HT1080 (cell line): ENCODE measurements at regions not wholly inside any gene's neighbourhood (a gene's known extent, or its start where the extent isn't known, plus 50 kb on each side); places are given as distances from the start of the nearest gene placed in this dataset.

Experiments used
- DNase-seq: peaks from one replicate; pipeline ENCODE4 v3.0.0-alpha.2; 2015; ENCODE audit warnings: low read depth

DNA sequence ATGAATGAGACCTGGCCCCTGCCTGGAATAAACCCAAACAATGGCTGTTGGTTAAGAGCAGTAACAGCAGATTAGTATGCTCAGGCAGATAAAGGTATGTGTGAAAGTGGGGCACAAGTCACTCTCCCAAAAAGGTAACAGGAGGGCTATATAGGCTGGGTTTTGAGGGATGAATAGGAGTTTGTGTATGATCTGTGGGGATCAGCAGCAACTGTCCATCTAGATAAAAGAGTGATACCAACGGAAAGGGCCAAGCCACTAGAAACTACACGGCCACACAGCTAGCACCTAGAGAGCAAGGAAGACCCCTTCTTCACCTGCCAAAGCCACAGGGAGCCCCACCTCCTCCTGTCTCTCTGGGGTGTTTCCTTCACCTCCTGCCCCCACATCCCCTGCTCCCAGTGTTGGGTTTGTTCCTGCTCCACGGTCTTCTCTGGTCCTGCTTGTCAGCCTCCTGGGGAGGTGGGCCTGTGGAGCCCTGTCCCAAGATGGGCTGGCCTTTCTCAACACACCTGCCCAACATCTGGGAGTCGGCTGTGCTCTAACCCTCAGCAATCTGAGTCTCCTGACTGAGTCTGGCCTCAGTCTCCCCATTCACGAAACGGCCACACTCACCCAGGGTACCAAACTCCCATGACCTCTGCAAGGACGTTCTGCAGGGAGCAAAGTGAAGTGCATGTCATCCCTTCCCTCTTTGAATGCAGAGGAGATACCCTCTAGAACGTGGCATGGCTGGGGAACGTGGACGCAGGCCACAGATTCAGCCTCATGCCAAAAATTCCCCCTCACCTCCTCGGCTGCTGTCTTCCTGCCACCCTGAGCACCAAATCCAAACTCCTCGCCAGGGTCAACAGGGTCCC is 108.2 kb downstream of the NCOR2 start:
- no peak for DNase-seq

DNA sequence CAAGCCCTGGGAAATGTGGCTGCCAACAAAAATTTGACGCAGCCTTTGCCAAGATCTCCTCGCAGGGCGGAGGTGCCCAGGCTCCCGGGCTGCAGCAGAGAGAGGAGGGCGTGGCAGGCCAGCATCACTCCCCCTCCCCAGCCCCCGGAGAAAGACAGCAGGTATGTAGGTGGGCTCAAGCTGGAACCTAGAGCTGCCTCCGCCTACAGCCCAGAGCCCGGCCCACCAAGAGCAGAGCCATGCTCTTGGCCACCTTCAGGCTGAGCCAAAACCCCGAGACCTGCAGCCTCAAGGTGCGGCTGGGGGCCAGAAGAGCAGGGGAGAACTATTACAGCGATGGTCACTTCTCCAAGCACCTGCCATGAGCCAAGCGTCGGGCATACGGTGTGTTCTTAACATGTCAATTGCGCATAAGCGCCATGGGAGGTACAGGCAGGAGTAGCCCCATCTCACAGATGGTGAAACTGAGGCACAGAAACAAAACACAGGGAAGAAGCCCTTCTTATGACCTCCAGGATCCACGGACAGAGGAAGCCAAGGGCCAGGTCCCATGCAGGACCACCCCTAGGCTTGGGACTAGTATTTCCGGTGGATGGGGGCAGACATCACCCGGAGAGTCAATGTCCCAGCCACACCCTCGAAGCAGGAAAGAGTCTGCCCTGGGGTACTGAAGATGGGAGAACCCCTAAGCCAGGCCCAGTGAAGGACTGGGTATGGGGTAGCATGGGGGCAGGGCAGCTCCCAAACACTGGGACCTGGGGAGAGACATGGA is 109.0 kb downstream of the NCOR2 start:
- DNase-seq = no peak

DNA sequence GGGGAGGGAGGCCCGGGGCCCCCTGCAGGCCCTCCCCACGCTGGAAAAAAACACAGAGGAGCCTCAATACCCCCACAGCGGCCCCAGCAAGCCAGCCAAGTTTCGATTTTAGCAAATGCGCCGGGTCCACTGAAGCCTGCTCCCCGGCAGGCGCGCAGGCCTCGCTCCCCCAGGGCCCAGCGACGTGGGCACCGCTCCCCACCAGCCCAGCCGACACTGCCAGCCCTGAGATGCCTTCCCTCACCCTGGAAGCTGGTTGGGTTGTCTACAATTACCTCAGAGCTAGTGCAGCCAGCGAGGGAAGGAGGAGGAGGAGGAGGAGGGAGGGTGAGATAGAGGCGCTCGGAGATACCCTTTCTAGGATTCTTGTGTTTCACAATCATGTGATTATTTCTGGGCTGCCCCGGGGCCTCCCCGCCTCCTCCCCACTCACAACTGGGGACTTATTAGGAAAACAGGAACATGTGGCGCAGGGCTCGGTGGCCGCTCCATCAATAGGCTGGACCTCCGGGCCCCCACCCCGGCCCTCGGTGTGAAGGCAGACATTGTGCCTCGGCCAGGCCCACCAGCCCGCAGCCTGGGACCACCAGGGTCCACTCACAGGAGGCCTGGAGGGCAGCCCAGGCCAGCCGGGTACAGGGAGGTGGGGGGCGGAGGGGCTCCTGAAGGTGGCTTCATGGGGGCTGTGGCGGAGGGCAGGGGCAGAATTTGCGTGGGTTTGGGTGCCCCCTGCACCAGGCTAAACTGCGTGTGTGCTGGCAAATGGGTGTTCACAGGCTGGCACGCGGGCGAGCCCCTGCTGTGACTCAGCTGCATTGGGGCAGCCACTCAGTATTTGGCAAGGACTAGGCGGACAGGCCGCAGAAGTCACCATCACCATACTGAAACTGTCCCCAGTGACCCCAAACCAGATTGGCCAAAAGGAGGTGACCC is 109.9 kb downstream of the NCOR2 start:
- DNase-seq = no peak

DNA sequence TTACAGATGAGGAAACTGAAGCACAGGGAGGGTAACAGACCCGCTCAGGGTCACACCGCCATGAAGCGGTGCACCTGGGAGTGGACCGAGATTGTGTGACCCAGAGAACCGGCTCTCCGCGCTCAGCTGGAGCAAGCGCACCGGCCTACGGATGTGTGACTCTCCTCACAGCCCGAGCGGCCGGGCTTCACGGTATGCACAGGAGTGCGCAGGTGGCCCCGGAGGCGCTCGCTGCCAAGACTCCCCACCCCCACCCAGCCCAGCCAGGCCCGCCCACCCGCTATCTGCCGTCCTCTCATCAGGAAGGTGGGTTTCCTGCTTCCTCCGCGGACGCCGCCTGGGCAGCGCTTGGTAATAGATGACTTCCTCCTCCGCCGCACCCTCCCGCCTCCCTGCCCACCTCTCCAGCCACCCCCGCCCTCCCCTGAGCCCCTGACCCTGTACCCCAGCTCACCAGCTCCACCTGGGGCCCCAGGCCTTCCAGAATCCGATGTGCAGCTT is 110.7 kb downstream of the NCOR2 start:
- DNase-seq = no peak

DNA sequence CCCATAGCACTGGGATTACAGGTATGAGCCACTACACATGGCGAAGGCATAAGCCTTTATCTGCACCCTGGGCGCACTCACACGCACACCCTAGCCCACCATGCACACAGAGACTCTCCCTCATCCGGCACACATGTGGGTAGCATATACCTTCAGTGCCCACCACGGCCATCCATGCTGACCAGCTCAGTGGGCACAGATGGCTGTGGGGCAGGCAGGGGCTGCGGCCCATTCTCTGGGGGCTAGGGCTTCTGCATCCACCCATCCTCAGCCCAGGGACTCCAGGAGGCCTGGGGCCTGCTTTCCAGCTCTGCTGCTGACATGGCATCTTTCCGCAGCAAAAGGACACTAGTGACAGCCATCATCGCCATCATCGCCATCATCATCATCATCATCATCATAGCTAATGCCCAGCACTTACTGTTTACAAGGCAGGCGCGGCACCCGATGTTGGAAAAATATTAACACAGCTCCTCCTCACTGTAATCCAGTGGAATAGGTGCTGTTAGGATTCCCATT is 111.2 kb downstream of the NCOR2 start:
- DNase-seq = no peak

DNA sequence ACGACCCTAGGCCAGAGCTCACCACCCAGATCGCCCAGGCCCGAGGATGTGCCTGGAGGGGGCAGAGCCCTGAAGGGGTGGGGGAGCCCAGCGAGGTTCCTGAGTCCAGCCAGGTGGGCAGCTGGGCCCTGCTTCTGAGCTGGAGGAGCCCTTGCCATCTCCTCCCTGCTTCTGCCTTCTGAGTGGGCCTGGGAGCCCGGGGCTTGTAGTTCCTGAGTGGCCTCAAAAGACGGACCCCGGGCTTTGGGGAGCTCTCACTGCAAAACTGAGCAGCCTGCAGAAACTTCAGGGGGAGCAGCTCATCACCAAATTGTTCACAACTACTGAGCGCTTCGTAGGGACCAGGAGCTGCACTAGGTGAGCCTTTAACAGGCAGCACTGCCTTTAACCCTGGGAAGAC is 112.1 kb downstream of the NCOR2 start:
- DNase-seq = no peak

DNA sequence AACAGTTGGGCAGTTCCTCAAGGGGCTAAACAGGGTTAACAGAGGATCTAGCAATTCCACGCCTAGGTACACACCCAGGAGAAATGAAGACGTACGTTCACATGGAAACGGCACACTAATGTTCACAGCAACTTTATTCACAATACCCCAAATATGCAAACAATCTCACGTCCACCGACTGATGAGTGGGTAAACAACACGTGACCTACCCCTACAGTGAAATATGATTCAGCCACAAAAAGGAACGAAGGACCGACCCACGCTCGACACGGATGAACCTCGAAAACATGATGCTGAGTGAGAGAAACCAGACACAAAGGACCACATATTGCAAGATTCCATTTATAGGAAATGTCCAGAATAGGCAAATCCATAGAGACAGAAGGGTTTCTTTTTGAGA is 112.7 kb downstream of the NCOR2 start:
- DNase-seq = no peak

DNA sequence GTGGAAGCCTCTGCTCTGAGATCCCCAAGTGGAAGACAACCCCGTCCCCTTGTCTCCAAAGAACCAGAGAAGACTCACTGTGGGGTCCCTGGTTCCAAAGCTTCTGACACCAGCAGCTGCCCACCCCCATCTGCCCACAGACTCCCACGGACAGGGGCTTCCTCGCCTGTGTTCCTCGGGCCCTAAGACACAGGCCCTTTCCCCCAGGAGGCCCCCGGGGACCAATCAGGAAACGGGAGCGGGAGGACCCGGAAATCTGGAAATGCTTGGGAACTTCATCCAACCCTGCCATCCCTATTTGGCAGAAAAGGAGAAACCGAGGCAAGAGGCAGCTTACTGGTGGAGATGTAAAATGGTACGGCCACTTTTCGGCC is 113.1 kb downstream of the NCOR2 start:
- DNase-seq = no peak

DNA sequence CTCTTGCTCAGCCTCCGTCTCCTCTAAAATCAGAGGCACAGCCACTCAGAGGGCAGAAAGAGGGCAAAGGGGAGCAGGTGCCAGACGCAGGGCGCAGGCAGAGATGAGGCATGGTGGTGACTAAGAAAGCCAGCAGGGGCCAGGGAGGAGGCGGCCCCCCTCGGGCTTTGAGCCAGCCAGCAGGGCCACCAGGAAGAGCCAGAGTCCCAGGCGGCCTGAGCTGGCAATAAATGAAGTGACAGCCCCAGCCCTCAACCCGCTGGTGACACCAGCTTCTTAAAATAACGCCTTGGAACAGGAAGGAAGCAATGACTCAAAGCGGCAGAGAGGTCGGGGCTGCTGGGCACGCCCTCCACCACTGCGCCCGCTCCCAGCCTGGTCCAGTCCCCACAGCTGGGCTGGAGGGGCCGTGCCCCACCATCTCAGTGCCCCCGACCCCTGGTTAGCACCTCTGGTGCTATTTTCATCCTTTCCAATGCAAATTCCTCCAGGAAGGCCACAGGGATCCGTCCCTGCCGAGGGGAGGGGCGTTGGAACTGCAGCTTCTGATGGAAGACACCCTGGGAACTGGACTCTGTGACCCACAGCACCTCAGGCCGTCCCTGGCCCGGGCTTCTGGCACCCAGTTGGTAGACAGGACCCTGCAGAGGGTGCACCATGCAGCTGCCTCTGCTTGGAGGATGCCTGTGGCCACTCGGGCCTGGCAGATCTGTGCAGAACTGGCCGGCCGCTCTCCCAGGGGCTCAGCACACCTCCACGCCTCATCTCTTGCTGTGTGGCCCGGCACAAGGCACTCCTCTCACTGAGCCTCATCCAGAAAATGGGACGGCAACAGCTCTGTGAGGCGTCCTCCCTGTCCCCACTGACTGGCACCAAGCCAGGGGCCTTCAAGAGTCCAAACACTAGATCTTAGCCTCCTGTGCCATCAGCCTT is 113.7 kb downstream of the NCOR2 start:
- DNase-seq = peak; percentile 96

DNA sequence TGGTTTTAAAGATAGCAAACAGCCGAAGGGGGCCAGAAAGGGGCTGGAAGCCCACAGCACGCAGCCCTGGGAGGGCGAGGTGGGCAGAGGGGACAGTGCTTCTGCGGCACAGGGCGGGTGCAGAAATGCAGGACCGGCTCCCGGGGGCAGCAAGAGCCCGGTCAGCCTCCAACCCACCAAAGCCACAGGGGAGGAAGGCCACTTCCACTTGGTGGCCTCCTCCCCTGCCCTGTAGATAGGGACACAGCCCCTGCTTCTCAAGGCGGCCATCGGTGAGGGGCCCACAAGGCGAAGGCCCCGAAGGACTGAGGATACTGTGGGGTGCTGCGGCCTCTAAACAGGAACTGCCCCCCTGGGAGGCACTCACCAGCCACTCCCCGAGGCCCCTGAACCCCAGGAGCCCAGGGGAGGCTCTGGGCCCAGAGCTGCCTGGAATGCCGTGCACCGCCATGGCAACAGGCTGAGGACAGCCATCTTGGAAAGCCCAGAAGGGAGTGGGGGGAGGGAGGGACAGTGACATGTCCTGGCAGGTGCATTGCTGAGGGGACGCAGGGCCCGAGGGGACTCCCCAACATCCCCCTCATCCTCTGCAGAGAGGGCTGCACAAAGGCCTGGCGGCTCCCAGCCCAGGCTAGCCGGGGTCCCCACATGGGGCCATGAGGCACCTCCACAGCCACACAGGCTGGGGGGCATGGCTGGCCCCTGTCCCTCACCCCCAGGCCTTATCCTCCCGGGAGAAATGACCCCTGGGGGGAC is 114.7 kb downstream of the NCOR2 start:
- DNase-seq = no peak

DNA sequence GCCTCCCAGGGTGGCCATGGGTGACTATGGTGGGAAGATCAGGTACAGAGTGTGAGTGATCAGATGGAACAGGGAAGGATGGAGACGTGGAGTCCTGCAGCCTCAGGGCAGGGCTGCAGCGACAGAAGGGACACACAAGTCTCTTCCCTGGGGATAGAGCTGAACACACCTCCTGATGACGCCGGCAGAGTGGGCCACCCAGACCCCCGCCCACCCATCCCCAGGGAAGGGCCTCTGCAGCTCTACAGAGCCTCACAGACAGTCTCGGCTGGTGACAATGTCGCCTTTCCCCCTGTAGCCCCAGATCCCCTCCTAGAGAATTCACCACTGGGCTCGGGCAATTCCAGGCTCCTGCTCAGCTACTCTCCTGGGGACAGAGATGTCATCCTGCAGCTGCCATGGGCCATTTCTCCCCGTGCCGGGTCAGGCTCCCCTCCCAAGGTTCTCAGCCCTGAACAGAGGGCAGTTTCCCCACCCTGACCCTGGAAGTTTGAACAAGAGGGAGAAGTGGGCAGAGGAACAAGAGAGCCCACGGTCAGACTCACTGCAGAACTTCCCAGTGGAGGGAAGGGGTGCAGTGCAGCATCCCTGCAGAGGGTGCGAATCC is 115.7 kb downstream of the NCOR2 start:
- no peak for DNase-seq

DNA sequence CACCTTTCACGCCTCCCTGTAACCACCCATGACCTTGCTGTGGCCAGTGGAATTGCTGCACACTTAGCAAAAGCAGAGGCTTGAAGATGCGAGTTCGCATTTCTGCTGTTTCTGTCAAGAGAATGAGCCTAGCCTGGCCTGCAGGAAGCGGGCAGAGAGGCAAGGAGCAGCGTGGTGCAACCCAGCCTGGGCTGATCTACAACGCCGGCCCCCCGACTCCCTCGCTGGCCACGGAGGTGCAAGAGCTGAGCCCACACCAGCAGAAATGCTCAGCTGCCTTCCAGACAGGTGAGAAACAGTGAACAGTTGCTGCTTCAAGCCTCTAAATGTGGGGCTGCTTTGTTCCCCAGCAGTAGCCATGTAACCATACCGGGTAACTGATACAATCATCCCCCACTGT is 116.4 kb downstream of the NCOR2 start:
- no peak for DNase-seq

DNA sequence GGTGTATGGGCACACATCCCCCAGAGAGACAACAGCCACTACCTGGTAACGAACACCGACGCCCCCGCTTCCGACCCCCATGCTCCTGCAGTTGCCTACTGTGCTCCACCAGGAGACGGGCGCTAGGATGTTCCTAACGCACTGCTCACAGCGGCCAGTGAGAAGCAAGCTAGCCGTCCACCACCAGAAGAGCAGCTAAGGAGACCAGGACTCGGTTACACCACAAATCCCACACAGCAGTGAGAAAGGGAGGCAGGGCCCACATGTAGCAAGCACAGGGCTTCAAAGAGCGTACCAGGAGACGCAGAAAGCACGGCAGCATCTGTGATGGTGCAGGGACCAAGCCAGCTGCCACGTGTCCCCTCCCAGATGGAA is 117.0 kb downstream of the NCOR2 start:
- no peak for DNase-seq

DNA sequence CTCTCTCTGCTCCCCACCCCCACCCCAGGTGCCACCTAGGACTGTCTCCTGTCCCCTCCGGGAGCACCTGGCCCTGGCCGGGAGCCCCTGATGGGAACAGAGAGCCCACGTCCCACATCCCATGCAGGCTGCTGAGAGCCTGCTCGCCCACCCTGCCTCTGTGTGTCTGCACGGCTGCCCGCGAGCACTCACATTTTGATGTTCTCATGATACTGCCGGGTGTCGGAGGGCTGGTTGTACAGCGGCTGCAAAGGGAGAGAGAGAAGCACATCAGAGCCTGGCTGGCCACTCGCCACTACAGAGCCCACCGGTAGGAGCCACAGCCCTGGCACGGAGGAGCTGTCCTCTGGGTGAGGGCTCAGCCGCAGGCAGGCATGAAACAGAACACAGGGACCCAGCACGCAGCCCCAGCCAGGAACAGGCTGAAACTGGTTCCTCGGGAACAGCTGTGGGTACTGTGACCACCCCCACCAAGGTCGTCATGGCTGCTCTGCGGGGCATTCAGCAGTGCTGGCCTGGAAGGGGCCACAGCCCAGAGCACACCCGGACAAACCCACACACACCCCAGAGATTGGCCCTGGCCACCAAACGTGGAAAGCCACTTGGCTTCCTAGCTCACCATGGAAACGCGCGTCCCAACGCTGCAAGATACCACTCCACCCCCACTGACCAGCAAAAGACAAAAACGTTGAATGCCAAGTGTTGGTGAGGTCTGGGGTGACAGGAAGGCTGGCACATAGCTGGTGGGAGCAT is 117.6 kb downstream of the NCOR2 start:
- no peak for DNase-seq

DNA sequence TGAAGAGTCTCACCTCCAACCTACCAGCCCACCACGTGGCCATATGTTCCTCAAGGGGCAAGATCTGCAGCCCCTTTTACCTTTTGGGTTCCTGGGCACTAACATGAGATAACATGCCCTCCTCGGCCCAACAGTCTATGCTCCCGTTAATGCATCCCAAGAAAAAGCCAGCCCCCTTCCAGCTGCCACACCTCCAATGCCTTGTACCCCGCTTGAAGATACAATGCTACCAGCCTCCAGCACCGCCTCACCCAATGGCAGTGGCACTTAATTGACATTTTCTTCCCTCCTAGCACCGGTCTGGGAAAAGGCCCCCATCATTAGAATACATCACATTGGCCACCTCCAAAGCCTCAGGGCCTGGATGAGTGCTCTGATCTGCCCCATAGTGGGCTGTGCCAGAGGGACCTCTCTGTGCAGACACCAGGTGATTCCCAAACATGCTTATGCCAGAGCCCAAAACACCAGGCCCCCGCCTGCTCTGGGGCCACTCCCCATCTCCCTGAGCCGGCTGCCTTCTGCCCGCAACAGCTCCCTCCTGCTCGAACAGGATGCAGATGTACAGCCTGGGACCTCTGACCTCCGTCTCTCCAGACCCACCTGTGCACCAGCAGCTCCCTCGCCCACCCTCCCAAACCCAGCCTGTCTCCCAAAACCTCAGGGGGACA is 118.3 kb downstream of the NCOR2 start:
- DNase-seq = no peak

DNA sequence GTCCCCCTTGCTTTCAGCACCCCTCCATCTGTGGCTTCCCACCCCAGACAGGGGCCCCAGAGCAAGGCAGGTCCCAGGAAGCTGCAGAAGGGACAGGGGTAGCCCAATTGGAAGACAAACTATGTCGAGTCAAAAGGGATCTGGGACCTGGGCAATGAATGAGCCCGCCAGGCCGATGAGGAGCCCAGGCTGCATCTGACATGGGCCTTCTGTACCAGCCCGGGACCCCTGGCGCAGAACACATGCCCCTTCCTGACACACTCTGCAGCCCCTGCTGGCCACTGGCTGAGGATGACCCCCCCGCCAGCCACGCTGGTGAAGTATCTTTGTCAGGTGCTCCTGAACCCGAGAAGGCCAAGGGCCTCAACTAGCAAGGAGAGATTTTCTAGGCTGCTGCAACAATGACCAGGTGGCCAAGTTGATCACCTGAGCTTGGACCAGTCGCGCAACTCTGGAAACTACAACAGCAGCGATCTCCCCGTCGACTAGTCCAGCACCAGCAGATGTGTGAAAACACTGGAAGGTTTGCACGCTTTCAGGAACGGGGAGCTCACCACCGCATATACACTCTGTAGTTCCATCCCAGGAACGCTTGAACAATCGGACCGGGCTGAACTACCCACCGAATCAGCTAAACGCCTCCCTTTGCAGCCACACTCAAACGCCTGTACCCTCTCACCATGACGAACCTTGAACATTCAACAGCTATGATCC is 119.0 kb downstream of the NCOR2 start:
- no peak for DNase-seq

DNA sequence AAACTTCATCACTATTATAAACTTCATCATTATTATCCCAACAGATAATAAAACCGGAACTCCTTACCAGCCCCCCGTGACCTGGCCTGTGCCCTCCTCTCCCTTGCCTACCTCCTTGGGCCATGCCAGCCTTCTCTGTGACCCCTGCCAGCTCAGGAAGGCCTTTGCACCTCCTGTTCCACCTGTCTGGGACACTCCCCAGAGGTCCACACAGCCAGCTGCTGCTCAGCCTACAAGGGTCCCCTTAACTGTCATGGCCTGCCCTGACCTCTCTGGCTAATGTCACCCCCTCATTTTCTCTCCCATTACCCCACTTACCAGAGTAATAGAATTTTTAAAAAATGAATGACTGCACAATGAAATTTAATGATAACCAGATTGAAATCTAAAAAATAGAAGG is 121.0 kb downstream of the NCOR2 start:
- DNase-seq = no peak
